Transverse colon (tissue), 3 donors: ENCODE measurements at regions not wholly inside any gene's neighbourhood (a gene's known extent, or its start where the extent isn't known, plus 50 kb on each side); places are given as distances from the start of the nearest gene placed in this dataset.

ENCODE experiments used
- POLR2A ChIP-seq: fragments of 450-650 bp; IDR thresholded peaks from one replicate; pipeline ENCODE4 v1.6.1; 2016; ENCODE audit warnings: antibody characterized with exemption, mild to moderate bottlenecking, moderate library complexity
- POLR2AphosphoS5 ChIP-seq, 3 donors: sonication (generic); formaldehyde crosslinking; IDR thresholded peaks; one replicate each; pipeline ENCODE4 v1.6.1; 2016; ENCODE audit warnings: antibody characterized with exemption in 3 of 3

GRCh38 chr15:47188758-47189507 is 528.4 kb upstream of the SEMA6D start:
- TF ChIP-seq POLR2A (no peak), POLR2AphosphoS5 (IDR thresholded peaks at IDR 0.05) (no peak)
